ENCODE measurements at regions not wholly inside any gene's neighbourhood (a gene's known extent, or its start where the extent isn't known, plus 50 kb on each side); places are given as distances from the start of the nearest gene placed in this dataset.

- Histone ChIP-seq H3K36me3 (no peaks in the 10 kb centered on the region), H3K4me3 (no peak overlapping the region), H3K27ac (no peak overlapping the region), H3K4me1 (ENCODE audit: low read depth) (no peaks in the 10 kb centered on the region), H3K9me3 (ENCODE audit: low read depth) (no peaks in the 10 kb centered on the region), H3K27me3 (no peaks in the 10 kb centered on the region)
- no peak for TF ChIP-seq CTCF (IDR thresholded peaks at IDR 0.05; ENCODE audit: low read depth, low read length)
- DNase-seq (ENCODE audit: low read depth in 1 of 2, low spot score in 1 of 2) = no peak
Observed at GRCh38 chr16:62755938-62756337, 719.7 kb upstream of the CDH8 start.

GRCh38 chr16:62752854-62753253, 716.6 kb upstream of the CDH8 start:
- H3K9me3 ChIP-seq (ENCODE audit: low read depth) = no peaks in the 10 kb centered on the region
- no peak for TF ChIP-seq CTCF (IDR thresholded peaks at IDR 0.05; ENCODE audit: low read depth, low read length)
- DNase-seq (ENCODE audit: low read depth in 1 of 2, low spot score in 1 of 2) = no peak
- no peaks in the 10 kb centered on the region for H3K4me1 ChIP-seq (ENCODE audit: low read depth)
- no peak overlapping the region for H3K27ac ChIP-seq
- H3K36me3 ChIP-seq = no peaks in the 10 kb centered on the region
- H3K4me3 ChIP-seq = no peak overlapping the region
- no peaks in the 10 kb centered on the region for H3K27me3 ChIP-seq

GRCh38 chr16:62751218-62751617, 715.0 kb upstream of the CDH8 start:
- Histone ChIP-seq H3K4me3 (no peak overlapping the region), H3K27ac (no peak overlapping the region), H3K4me1 (ENCODE audit: low read depth) (no peaks in the 10 kb centered on the region), H3K9me3 (ENCODE audit: low read depth) (no peaks in the 10 kb centered on the region), H3K36me3 (no peaks in the 10 kb centered on the region), H3K27me3 (no peaks in the 10 kb centered on the region)
- no peak for TF ChIP-seq CTCF (IDR thresholded peaks at IDR 0.05; ENCODE audit: low read depth, low read length)
- no peak for DNase-seq (ENCODE audit: low read depth in 1 of 2, low spot score in 1 of 2)

- no peak overlapping the region for H3K4me3 ChIP-seq
- H3K36me3 ChIP-seq = no peaks in the 10 kb centered on the region
- no peaks in the 10 kb centered on the region for H3K4me1 ChIP-seq (ENCODE audit: low read depth)
- H3K27ac ChIP-seq = no peak overlapping the region
- no peaks in the 10 kb centered on the region for H3K27me3 ChIP-seq
- no peak for TF ChIP-seq CTCF (IDR thresholded peaks at IDR 0.05; ENCODE audit: low read depth, low read length)
- no peak for DNase-seq (ENCODE audit: low read depth in 1 of 2, low spot score in 1 of 2)
- no peaks in the 10 kb centered on the region for H3K9me3 ChIP-seq (ENCODE audit: low read depth)
Observed at GRCh38 chr16:62741692-62742091, 705.5 kb upstream of the CDH8 start.

GRCh38 chr16:62738666-62739460, 702.6 kb upstream of the CDH8 start:
- Histone ChIP-seq H3K4me3 (no peak overlapping the region), H3K36me3 (no peaks in the 10 kb centered on the region), H3K27me3 (no peaks in the 10 kb centered on the region), H3K4me1 (ENCODE audit: low read depth) (no peaks in the 10 kb centered on the region), H3K9me3 (ENCODE audit: low read depth) (no peaks in the 10 kb centered on the region), H3K27ac (no peak overlapping the region)
- TF ChIP-seq CTCF (IDR thresholded peaks at IDR 0.05; ENCODE audit: low read depth, low read length) = no peak
- no peak for DNase-seq (ENCODE audit: low read depth in 1 of 2, low spot score in 1 of 2)

All from cardiac muscle cell (in vitro differentiated cells and primary cell).